ENCODE measurements at regions not wholly inside any gene's neighbourhood (a gene's known extent, or its start where the extent isn't known, plus 50 kb on each side); places are given as distances from the start of the nearest gene placed in this dataset.

GRCh38 chr7:12119620-12120303, 91.3 kb upstream of the TMEM106B start:
- TF ChIP-seq EZH2 (optimal IDR thresholded peaks at IDR 0.05; ENCODE audit: low read depth, low read length): no peak
- no peak for TF ChIP-seq EZH2phosphoT487 (IDR thresholded peaks at IDR 0.05; ENCODE audit: low read length)
- TF ChIP-seq CTCF (IDR thresholded peaks at IDR 0.05; ENCODE audit: low read length): no peak

Measured in MM.1S (cell line).